ENCODE measurements at regions not wholly inside any gene's neighbourhood (a gene's known extent, or its start where the extent isn't known, plus 50 kb on each side); places are given as distances from the start of the nearest gene placed in this dataset.

- H3K36me3 ChIP-seq (ENCODE audit: low read length) = no peaks in the 10 kb centered on the region
- no peak overlapping the region for H3K4me2 ChIP-seq (ENCODE audit: low read depth, low read length, poor library complexity, severe bottlenecking)
- H3K4me3 ChIP-seq (ENCODE audit: insufficient read depth, low read length, poor library complexity, severe bottlenecking) = no peak overlapping the region
- H3K27me3 ChIP-seq (ENCODE audit: low read length) = no peaks in the 10 kb centered on the region
- no peak overlapping the region for H3K9ac ChIP-seq (ENCODE audit: low read length)
- no peaks in the 10 kb centered on the region for H3K9me3 ChIP-seq (ENCODE audit: insufficient read depth, low read length)
- H3K27ac ChIP-seq (ENCODE audit: low read depth, low read length) = no peak overlapping the region
- H3K9me2 ChIP-seq (replicated peaks; ENCODE audit: insufficient read depth, low read length) = no peaks in the 10 kb centered on the region
- TF ChIP-seq EZH2phosphoT487 (conservative IDR thresholded peaks at IDR 0.05; ENCODE audit: low read length) (no peak), CTCF (IDR thresholded peaks at IDR 0.05; ENCODE audit: insufficient read depth, low read length, poor library complexity, severe bottlenecking) (no peak)
- H3K79me2 ChIP-seq (ENCODE audit: insufficient read depth, low read length) = no peaks in the 10 kb centered on the region
- no peaks in the 10 kb centered on the region for H3F3A ChIP-seq (ENCODE audit: insufficient read depth)
- no peak overlapping the region for H2AFZ ChIP-seq (ENCODE audit: low read depth, low read length, severe bottlenecking)
- H4K20me1 ChIP-seq (ENCODE audit: low read depth, low read length) = no peaks in the 10 kb centered on the region
Measured at GRCh38 chr9:135326633-135327152, 152.9 kb upstream of the PPP1R26 start.

- H3K27me3 ChIP-seq (ENCODE audit: low read length) = no peaks in the 10 kb centered on the region
- no peaks in the 10 kb centered on the region for H3K36me3 ChIP-seq (ENCODE audit: low read length)
- no peak overlapping the region for H2AFZ ChIP-seq (ENCODE audit: low read depth, low read length, severe bottlenecking)
- H3K9me3 ChIP-seq (ENCODE audit: insufficient read depth, low read length) = no peaks in the 10 kb centered on the region
- no peak overlapping the region for H3K4me3 ChIP-seq (ENCODE audit: insufficient read depth, low read length, poor library complexity, severe bottlenecking)
- H3F3A ChIP-seq (ENCODE audit: insufficient read depth) = no peaks in the 10 kb centered on the region
- TF ChIP-seq EZH2phosphoT487 (conservative IDR thresholded peaks at IDR 0.05; ENCODE audit: low read length) = no peak
- no peak for TF ChIP-seq CTCF (IDR thresholded peaks at IDR 0.05; ENCODE audit: insufficient read depth, low read length, poor library complexity, severe bottlenecking)
- no peaks in the 10 kb centered on the region for H4K20me1 ChIP-seq (ENCODE audit: low read depth, low read length)
- no peaks in the 10 kb centered on the region for H3K79me2 ChIP-seq (ENCODE audit: insufficient read depth, low read length)
- H3K27ac ChIP-seq (ENCODE audit: low read depth, low read length) = no peak overlapping the region
- H3K9ac ChIP-seq (ENCODE audit: low read length) = no peak overlapping the region
- no peaks in the 10 kb centered on the region for H3K9me2 ChIP-seq (replicated peaks; ENCODE audit: insufficient read depth, low read length)
- no peak overlapping the region for H3K4me2 ChIP-seq (ENCODE audit: low read depth, low read length, poor library complexity, severe bottlenecking)
Measured at GRCh38 chr9:135328485-135329417, 150.8 kb upstream of the PPP1R26 start.

GRCh38 chr9:135329571-135330306, 149.8 kb upstream of the PPP1R26 start:
- H3F3A ChIP-seq (ENCODE audit: insufficient read depth) = no peaks in the 10 kb centered on the region
- H4K20me1 ChIP-seq (ENCODE audit: low read depth, low read length) = no peaks in the 10 kb centered on the region
- no peaks in the 10 kb centered on the region for H3K27me3 ChIP-seq (ENCODE audit: low read length)
- TF ChIP-seq EZH2phosphoT487 (conservative IDR thresholded peaks at IDR 0.05; ENCODE audit: low read length) = no peak
- no peak for TF ChIP-seq CTCF (IDR thresholded peaks at IDR 0.05; ENCODE audit: insufficient read depth, low read length, poor library complexity, severe bottlenecking)
- H2AFZ ChIP-seq (ENCODE audit: low read depth, low read length, severe bottlenecking) = no peak overlapping the region
- H3K4me2 ChIP-seq (ENCODE audit: low read depth, low read length, poor library complexity, severe bottlenecking) = no peak overlapping the region
- no peak overlapping the region for H3K27ac ChIP-seq (ENCODE audit: low read depth, low read length)
- no peaks in the 10 kb centered on the region for H3K79me2 ChIP-seq (ENCODE audit: insufficient read depth, low read length)
- no peaks in the 10 kb centered on the region for H3K9me3 ChIP-seq (ENCODE audit: insufficient read depth, low read length)
- H3K36me3 ChIP-seq (ENCODE audit: low read length) = no peaks in the 10 kb centered on the region
- no peak overlapping the region for H3K9ac ChIP-seq (ENCODE audit: low read length)
- H3K9me2 ChIP-seq (replicated peaks; ENCODE audit: insufficient read depth, low read length) = no peaks in the 10 kb centered on the region
- no peak overlapping the region for H3K4me3 ChIP-seq (ENCODE audit: insufficient read depth, low read length, poor library complexity, severe bottlenecking)
